DND-41 (cell line): ENCODE measurements at regions not wholly inside any gene's neighbourhood (a gene's known extent, or its start where the extent isn't known, plus 50 kb on each side); places are given as distances from the start of the nearest gene placed in this dataset.
"Not testable (repeated sequence)": the region's sequence is repeated elsewhere in the genome, so short reads cannot be mapped to it uniquely, and the experiment has no call there.

Experiments
- CTCF ChIP-seq: IDR thresholded peaks from 2 replicates; pipeline ENCODE4 v1.5.1; 2012; ENCODE audit warnings: borderline replicate concordance, low read length, moderate library complexity, mild to moderate bottlenecking; ENCODE audit not compliant: poor library complexity, severe bottlenecking; ENCODE audit errors: extremely low read depth
- EZH2 ChIP-seq: IDR thresholded peaks from 3 replicates; pipeline ENCODE4 v1.6.1; 2012; ENCODE audit warnings: borderline replicate concordance, low read depth, mild to moderate bottlenecking, moderate library complexity, low read length, inconsistent platforms; ENCODE audit not compliant: severe bottlenecking

GRCh38 chr11:67791598-67792170 is 117.3 kb upstream of the ALDH3B2 start:
- TF ChIP-seq CTCF, EZH2: not testable (repeated sequence)
